RCC 7860 (cell line): ENCODE measurements at regions not wholly inside any gene's neighbourhood (a gene's known extent, or its start where the extent isn't known, plus 50 kb on each side); places are given as distances from the start of the nearest gene placed in this dataset.

ENCODE experiments used
- DNase-seq: peaks from one replicate; pipeline ENCODE4 v3.0.0-alpha.2; 2015; ENCODE audit warnings: low spot score
- FAIRE-seq: peaks from 2 replicates; lab custom pipeline; 2012; peaks lifted over from hg19 to GRCh38; lab: Jason Lieb, UNC

- DNase-seq = no peak
- FAIRE-seq = no peak
Measured at GRCh38 chr13:103156346-103156998, 90.3 kb upstream of the SLC10A2 start.

DNA sequence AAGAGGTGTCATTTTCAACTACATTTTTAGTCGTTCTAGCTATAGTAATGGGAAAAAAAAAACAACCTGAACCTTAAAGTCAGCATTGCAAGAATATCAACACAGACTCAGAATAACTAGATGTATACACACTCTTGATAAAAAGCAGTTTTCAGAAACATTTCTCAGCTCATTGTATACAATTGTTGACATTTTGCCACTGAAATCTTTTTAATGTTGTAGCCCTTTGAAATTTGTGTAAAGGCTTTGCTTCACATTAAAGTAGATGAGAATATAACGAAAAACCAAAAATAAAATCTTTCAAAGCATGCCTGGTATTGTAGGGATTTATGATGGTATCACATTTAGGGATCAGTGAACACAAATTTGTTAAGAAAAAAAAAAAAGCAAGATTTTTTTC lies 87.2 kb upstream of the SLC10A2 start:
- DNase-seq (no peak), FAIRE-seq (no peak)

DNA sequence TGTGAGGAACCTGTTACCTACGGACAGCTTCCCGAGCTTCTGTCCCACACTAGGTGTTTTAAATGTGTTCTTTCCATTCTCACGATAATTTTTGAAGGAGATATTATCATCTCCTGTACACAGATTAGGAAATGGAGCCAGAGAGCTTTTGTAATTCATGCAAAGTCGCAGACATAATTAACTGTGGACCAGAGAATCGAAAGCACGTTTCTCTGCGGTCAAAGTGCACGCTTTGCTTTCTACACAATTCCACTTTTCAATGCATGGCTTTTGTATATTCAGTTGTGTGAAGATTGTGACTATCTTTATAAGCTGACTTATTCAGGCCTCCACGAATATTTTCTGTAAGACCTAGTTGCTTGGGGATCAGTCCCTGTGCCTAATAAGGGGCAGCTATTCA lies 81.7 kb upstream of the SLC10A2 start:
- DNase-seq (no peak), FAIRE-seq (no peak)

DNA sequence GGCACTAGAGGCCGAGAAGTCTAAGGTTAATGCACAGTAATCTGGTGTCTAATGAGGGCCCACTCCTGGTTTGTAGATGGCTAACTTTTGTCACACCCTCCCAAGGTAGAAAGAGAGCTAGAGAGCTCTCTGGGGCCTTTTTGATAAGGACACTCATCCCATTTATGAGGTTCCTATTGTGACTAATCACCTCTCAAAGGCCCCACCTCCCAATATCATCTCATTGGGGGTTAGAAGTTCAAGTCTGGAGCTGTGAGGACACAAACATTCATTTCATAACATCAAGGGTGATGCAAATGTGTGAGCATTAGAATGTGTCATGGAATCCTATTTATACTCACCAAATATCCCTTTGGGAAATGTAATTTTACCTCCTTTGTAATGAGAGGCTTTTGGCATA lies 79.2 kb upstream of the SLC10A2 start:
- no peak for DNase-seq
- no peak for FAIRE-seq

DNA sequence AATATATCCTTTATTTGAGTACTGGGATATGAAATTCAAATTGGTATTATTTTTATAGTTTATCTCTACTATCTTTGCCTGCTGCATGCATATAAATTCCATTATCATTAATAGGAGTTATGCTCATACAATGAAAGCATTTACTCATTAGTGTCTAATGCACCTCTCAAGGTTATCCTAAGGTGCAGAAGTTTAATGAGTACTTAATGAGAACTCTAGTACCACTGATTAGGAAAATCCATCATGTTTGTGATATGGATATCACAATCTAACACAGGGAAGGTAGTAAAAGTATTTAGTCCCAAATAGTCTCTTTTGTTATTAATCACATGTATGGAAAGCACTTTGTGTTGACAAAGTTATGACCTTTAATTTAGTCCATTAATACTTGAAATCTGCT lies 77.2 kb upstream of the SLC10A2 start:
- no peak for DNase-seq
- no peak for FAIRE-seq

GRCh38 chr13:103142151-103142550 lies 75.9 kb upstream of the SLC10A2 start:
- DNase-seq (no peak), FAIRE-seq (no peak)

GRCh38 chr13:103140001-103140671 lies 73.9 kb upstream of the SLC10A2 start:
- DNase-seq (peak; percentile 8), FAIRE-seq (no peak)

DNA sequence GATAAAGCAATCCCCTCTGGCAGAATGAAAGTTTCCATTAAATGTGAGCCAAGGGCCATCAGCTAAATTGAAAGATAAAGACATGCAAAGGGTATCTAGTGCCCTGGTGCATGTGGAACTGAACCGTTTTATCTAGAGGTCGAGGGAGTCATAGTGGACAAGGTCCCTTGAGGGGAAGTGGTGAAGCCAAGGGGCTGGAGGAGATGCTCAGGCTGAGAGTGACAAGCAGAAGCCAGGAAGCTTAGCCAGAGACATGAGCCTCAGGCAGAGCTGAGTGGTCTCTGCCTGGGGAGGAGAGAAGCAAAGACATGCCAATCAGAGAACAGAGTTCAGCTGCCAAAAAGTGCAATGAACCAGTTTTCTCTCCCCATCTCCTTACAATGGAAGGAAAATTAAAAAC lies 68.1 kb upstream of the SLC10A2 start:
- FAIRE-seq (no peak), DNase-seq (no peak)

DNA sequence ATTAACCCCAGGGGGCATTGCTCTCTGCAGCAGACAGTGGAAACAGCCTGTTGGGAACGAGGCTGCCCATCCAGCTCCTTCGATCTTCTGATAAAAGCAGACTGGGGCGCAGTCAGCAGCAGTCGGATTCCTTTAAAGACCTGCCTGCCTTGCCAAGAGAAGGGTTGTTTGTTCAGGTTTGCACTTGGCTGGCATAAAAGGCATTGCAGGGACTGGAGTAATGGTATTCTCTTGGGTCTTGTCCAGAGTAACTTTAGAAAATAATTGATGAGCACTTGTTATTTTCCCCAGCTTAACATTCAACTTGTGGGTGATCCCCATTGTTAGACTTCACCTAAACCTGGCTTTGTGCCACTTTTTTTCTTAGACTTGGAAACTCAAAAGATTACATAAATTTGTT lies 67.3 kb upstream of the SLC10A2 start:
- no peak for FAIRE-seq
- no peak for DNase-seq

DNA sequence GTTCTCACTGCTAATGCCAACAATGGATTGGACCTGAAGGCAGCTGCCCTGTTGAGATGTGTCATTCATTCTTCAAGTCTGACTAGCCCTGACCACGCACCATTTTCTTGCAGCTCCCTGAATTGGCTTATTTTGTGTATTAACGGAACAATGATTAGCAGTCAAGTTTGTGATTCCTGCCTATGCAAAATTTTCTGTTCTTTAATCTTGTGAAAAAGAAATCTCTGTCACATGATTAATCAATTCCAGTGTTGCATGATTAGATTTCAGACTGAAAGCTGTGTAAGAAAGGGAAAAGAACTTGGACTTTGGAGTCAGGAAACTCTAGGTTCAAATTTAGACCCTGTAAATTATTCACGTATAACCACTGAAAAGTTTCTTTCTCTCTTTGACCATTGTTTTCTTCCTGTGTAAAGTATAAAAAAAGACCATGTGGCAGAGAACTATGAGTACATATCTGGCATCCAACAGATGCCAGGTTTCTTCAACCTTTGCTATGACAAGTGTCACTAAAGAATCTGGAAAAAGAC lies 64.5 kb upstream of the SLC10A2 start:
- DNase-seq (peak; percentile 7), FAIRE-seq (no peak)

DNA sequence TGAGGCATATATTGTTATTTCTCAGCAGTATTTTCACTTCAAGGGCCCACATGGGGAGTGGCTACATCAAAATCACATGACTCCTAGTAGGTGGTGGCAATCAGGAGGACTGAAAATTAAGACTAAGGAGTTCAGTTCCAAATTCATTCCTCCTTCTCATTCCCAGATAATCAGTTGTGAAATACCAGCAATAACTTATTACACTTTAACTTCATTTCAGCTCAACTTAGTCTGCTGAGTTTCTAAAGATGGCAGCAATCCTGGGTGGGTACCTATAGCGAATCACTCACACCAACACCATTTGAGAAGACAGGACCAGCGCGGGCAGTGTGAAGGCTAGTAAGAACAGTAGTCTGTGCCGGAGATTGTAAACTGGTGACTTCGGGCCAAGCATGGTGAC lies 63.9 kb upstream of the SLC10A2 start:
- FAIRE-seq (no peak), DNase-seq (no peak)
